Glutamatergic neuron (in vitro differentiated cells): ENCODE measurements at regions not wholly inside any gene's neighbourhood (a gene's known extent, or its start where the extent isn't known, plus 50 kb on each side); places are given as distances from the start of the nearest gene placed in this dataset.

Source experiments
- DNase-seq: peaks from one replicate; pipeline ENCODE4 v3.0.0; 2022
- H3K27ac Mint-ChIP-seq: one replicate; pipeline ENCODE4 v1.8.0; 2020; ENCODE audit warnings: mild to moderate bottlenecking, mixed read lengths, inconsistent platforms; ENCODE audit not compliant: unreplicated experiment
- H3K27me3 Mint-ChIP-seq: one replicate; pipeline ENCODE4 v1.8.0; 2020; ENCODE audit warnings: mild to moderate bottlenecking, moderate library complexity, mixed read lengths, inconsistent platforms; ENCODE audit not compliant: unreplicated experiment
- H3K36me3 Mint-ChIP-seq: one replicate; pipeline ENCODE4 v1.8.0; 2020; ENCODE audit warnings: mild to moderate bottlenecking, mixed read lengths, inconsistent platforms; ENCODE audit not compliant: unreplicated experiment
- H3K4me1 Mint-ChIP-seq: one replicate; pipeline ENCODE4 v1.8.0; 2020; ENCODE audit warnings: mild to moderate bottlenecking, low read depth, mixed read lengths, inconsistent platforms; ENCODE audit not compliant: unreplicated experiment
- H3K4me3 Mint-ChIP-seq: one replicate; pipeline ENCODE4 v1.8.0; 2020; ENCODE audit warnings: mild to moderate bottlenecking, mixed read lengths, inconsistent platforms; ENCODE audit not compliant: unreplicated experiment
- H3K9me3 Mint-ChIP-seq: one replicate; pipeline ENCODE4 v1.8.0; 2020; ENCODE audit warnings: mild to moderate bottlenecking, moderate library complexity, mixed read lengths, inconsistent platforms; ENCODE audit not compliant: unreplicated experiment
- CTCF ChIP-seq: fragments of 200-600 bp; sonication (generic); IDR thresholded peaks from one replicate; pipeline ENCODE4 v1.5.0; 2021; ENCODE audit not compliant: partially characterized antibody, unreplicated experiment

GRCh38 chr16:26569793-26570192 lies 496.9 kb upstream of the C16orf82 start:
- no peak for DNase-seq
- no peaks in the 10 kb centered on the region for H3K9me3 Mint-ChIP-seq
- no peak overlapping the region for H3K27ac Mint-ChIP-seq
- H3K4me1 Mint-ChIP-seq, result no peaks in the 10 kb centered on the region
- H3K4me3 Mint-ChIP-seq, result no peak overlapping the region
- TF ChIP-seq CTCF, result peak; percentile 20
- H3K27me3 Mint-ChIP-seq, result peaks cover 3% of the 10 kb centered on the region
- no peaks in the 10 kb centered on the region for H3K36me3 Mint-ChIP-seq

- Mint-ChIP-seq H3K27me3 (peaks cover 4% of the 10 kb centered on the region), H3K36me3 (no peaks in the 10 kb centered on the region), H3K27ac (no peak overlapping the region), H3K9me3 (peaks cover 1% of the 10 kb centered on the region), H3K4me3 (no peak overlapping the region), H3K4me1 (no peaks in the 10 kb centered on the region)
- DNase-seq, result no peak
- TF ChIP-seq CTCF, result no peak
Observed at GRCh38 chr16:26578748-26579147, 488.0 kb upstream of the C16orf82 start.

- no peaks in the 10 kb centered on the region for H3K27me3 Mint-ChIP-seq
Observed at GRCh38 chr16:26583803-26584202, 482.9 kb upstream of the C16orf82 start.

GRCh38 chr16:26593700-26594099 lies 473.0 kb upstream of the C16orf82 start:
- no peak for DNase-seq
- Mint-ChIP-seq H3K9me3 (peaks cover 3% of the 10 kb centered on the region), H3K36me3 (no peaks in the 10 kb centered on the region), H3K27ac (no peak overlapping the region), H3K4me3 (no peak overlapping the region), H3K4me1 (no peaks in the 10 kb centered on the region), H3K27me3 (peaks cover 1% of the 10 kb centered on the region)
- no peak for TF ChIP-seq CTCF

More at GRCh38 chr16:26583803-26584202, 482.9 kb upstream of the C16orf82 start:
- TF ChIP-seq CTCF, result no peak
- Mint-ChIP-seq H3K4me3 (no peak overlapping the region), H3K27ac (no peak overlapping the region), H3K4me1 (no peaks in the 10 kb centered on the region), H3K9me3 (peaks cover 1% of the 10 kb centered on the region), H3K36me3 (no peaks in the 10 kb centered on the region)
- no peak for DNase-seq

- Mint-ChIP-seq H3K36me3 (no peaks in the 10 kb centered on the region), H3K27me3 (peaks cover 1% of the 10 kb centered on the region), H3K27ac (no peak overlapping the region), H3K4me3 (no peak overlapping the region), H3K9me3 (peaks cover 3% of the 10 kb centered on the region), H3K4me1 (no peaks in the 10 kb centered on the region)
- no peak for TF ChIP-seq CTCF
- no peak for DNase-seq
Observed at GRCh38 chr16:26594666-26595065, 472.1 kb upstream of the C16orf82 start.
